Stomach (tissue), 8 donors: ENCODE measurements at regions not wholly inside any gene's neighbourhood (a gene's known extent, or its start where the extent isn't known, plus 50 kb on each side); places are given as distances from the start of the nearest gene placed in this dataset.

ENCODE experiments used
- DNase-seq, 2 donors: peaks; one replicate each; pipeline versions ENCODE4 v3.0.0 to v3.0.0-alpha.2; 2013 to 2019
- H3K27ac ChIP-seq, 5 donors: fragments of 200-600 bp in 4 of 5; sonication (generic) in 4 of 5; one replicate each; pipeline ENCODE4 v1.5.1; 2013 to 2019; ENCODE audit warnings: mild to moderate bottlenecking in 1 of 5, moderate library complexity in 1 of 5
- H3K27me3 ChIP-seq, 3 donors: fragments of 200-600 bp; sonication (generic); one replicate each; pipeline ENCODE4 v1.5.1; 2017 to 2019; ENCODE audit warnings: mixed run types in 1 of 3
- H3K36me3 ChIP-seq, 4 donors: fragments of 200-600 bp; sonication (generic); 1 replicate in 3 of 4; 2 replicates in 1 of 4; pipeline ENCODE4 v1.5.1; 2016 to 2019
- H3K4me1 ChIP-seq, 4 donors: fragments of 200-600 bp; sonication (generic); one replicate each; pipeline ENCODE4 v1.5.1; 2016 to 2019
- H3K4me3 ChIP-seq, 4 donors: fragments of 200-600 bp; sonication (generic) in 3 of 4; one replicate each; pipeline ENCODE4 v1.5.1; 2016 to 2019; ENCODE audit warnings: mild to moderate bottlenecking in 1 of 4
- H3K9me3 ChIP-seq, 4 donors: fragments of 200-600 bp; sonication (generic); one replicate each; pipeline ENCODE4 v1.5.1; 2016 to 2019
- CTCF ChIP-seq, 7 experiments: fragments of 450-650 bp in 4 of 7; fragments of 200-600 bp in 3 of 7; sonication (generic) in 3 of 7; IDR thresholded peaks; one replicate each; pipeline ENCODE4 v1.5.1; 2016 to 2019; ENCODE audit warnings: antibody characterized with exemption in 7 of 7, control low read depth in 2 of 7, mild to moderate bottlenecking in 1 of 7
- EP300 ChIP-seq: sonication (generic); formaldehyde crosslinking; IDR thresholded peaks from one replicate; pipeline ENCODE4 v1.6.1; 2017; ENCODE audit warnings: antibody characterized with exemption
- POLR2A ChIP-seq, 4 donors: fragments of 450-650 bp; IDR thresholded peaks; one replicate each; pipeline ENCODE4 v1.6.1; 2016; ENCODE audit warnings: antibody characterized with exemption in 4 of 4, control low read depth in 2 of 4, mild to moderate bottlenecking in 1 of 4, moderate library complexity in 1 of 4
- POLR2AphosphoS5 ChIP-seq, 3 donors: sonication (generic); formaldehyde crosslinking; IDR thresholded peaks; one replicate each; pipeline ENCODE4 v1.6.1; 2016; ENCODE audit warnings: antibody characterized with exemption in 3 of 3
- WGBS, 5 donors: extraction: QIAGEN DNeasy Blood & Tissue Kit in 3 of 5; methylation state at CpG; one replicate each; pipeline versions ENCODE4 v1.1.5 to v1.1.7; 2013 to 2018; 5-methylcytosine and 5-hydroxymethylcytosine counted together
- intact Hi-C: fragments of 100-400 bp; cut with DNase I; formaldehyde crosslinking; loops from one replicate; pipeline ENCODE4 v1.15.1; 2023; ENCODE audit warnings: low total_unique reads
- donor health status: healthy with polysubstance abuse.
- donor health status: Bipolar disorder and iron deficiency.
- donor health status: healthy.

GRCh38 chrX:94455782-94456181 lies 781.8 kb downstream of the FAM133A start:
- Histone ChIP-seq H3K4me1 (no peaks in the 10 kb centered on the region), H3K4me3 (no peak overlapping the region), H3K27me3 (no peaks in the 10 kb centered on the region), H3K27ac (no peak overlapping the region), H3K36me3 (no peaks in the 10 kb centered on the region), H3K9me3 (no peaks in the 10 kb centered on the region)
- intact Hi-C loops: no loop called here
- TF ChIP-seq EP300 (no peak), POLR2AphosphoS5 (IDR thresholded peaks at IDR 0.05) (no peak), CTCF (IDR thresholded peaks at IDR 0.05) (no peak), POLR2A (IDR thresholded peaks at IDR 0.05) (no peak)
- DNase-seq: no peak
- 50 to 88% (median 81%) methylated on average over 1 of the region's 1 CpG for WGBS, 5 donors

GRCh38 chrX:94492541-94492940 lies 818.5 kb downstream of the FAM133A start:
- 9 to 38% (median 23%) methylated on average over 7 to 10 of the region's 10 CpGs for WGBS, 5 donors
- peak; percentile 2 to 42 for DNase-seq
- TF ChIP-seq CTCF (IDR thresholded peaks at IDR 0.05) (no peak), POLR2AphosphoS5 (IDR thresholded peaks at IDR 0.05) (no peak), POLR2A (IDR thresholded peaks at IDR 0.05) (no peak), EP300 (no peak)
- Histone ChIP-seq H3K36me3 (no peaks in the 10 kb centered on the region), H3K4me1 (peaks cover 0 to 5% (median 0%) of the 10 kb centered on the region in 4 donors), H3K4me3 (no peak overlapping the region), H3K9me3 (no peaks in the 10 kb centered on the region), H3K27ac (peak overlapping the region in 1 of 5 donors; percentile 43), H3K27me3 (no peaks in the 10 kb centered on the region)
- intact Hi-C loops: no loop called here

GRCh38 chrX:94493405-94493804 lies 819.4 kb downstream of the FAM133A start:
- H3K4me3 ChIP-seq: no peak overlapping the region
- intact Hi-C loops: no loop called here
- no peaks in the 10 kb centered on the region for H3K27me3 ChIP-seq
- peaks cover 0 to 5% (median 0%) of the 10 kb centered on the region in 4 donors for H3K4me1 ChIP-seq
- H3K27ac ChIP-seq: peak overlapping the region in 1 of 5 donors; percentile 43
- TF ChIP-seq POLR2AphosphoS5 (IDR thresholded peaks at IDR 0.05) (peak in 1 of 3 donors; percentile 16), POLR2A (IDR thresholded peaks at IDR 0.05) (no peak)
- H3K9me3 ChIP-seq: no peaks in the 10 kb centered on the region
- peak; percentile 4 to 29 for DNase-seq
- no peaks in the 10 kb centered on the region for H3K36me3 ChIP-seq
- 30 to 51% (median 44%) methylated on average over 6 of the region's 6 CpGs for WGBS, 5 donors

- WGBS, 5 donors: 16 to 33% (median 30%) methylated on average over 2 of the region's 2 CpGs
Measured at GRCh38 chrX:94511564-94511963, 837.6 kb downstream of the FAM133A start.

More at GRCh38 chrX:94511564-94511963, 837.6 kb downstream of the FAM133A start:
- no peaks in the 10 kb centered on the region for H3K27me3 ChIP-seq
- H3K27ac ChIP-seq: no peak overlapping the region
- H3K36me3 ChIP-seq: no peaks in the 10 kb centered on the region
- H3K4me1 ChIP-seq: no peaks in the 10 kb centered on the region
- intact Hi-C loops: no loop called here
- H3K9me3 ChIP-seq: no peaks in the 10 kb centered on the region
- H3K4me3 ChIP-seq: no peak overlapping the region
- TF ChIP-seq EP300 (no peak), CTCF (IDR thresholded peaks at IDR 0.05) (no peak), POLR2AphosphoS5 (IDR thresholded peaks at IDR 0.05) (no peak), POLR2A (IDR thresholded peaks at IDR 0.05) (no peak)
- DNase-seq: peak in 1 of 2 donors; percentile 1
